ENCODE measurements at regions not wholly inside any gene's neighbourhood (a gene's known extent, or its start where the extent isn't known, plus 50 kb on each side); places are given as distances from the start of the nearest gene placed in this dataset.

- Histone ChIP-seq H3K36me3 (ENCODE audit: control insufficient read depth, insufficient read depth, low read length) (no peaks in the 10 kb centered on the region), H3K4me3 (ENCODE audit: low read depth, low read length) (no peak overlapping the region), H3K27me3 (ENCODE audit: control insufficient read depth, insufficient read depth, low read length) (no peaks in the 10 kb centered on the region)
- POLR2A ChIA-PET = no interaction called here
- CTCF ChIA-PET = no interaction called here
- TF ChIP-seq CTCF (IDR thresholded peaks at IDR 0.05; ENCODE audit: insufficient read depth, low read depth, low read length) = no peak
- DNase-seq (ENCODE audit: low read depth) = no peak
These were observed 504.0 kb upstream of the PTCHD4 start for GRCh38 chr6:48615041-48615440.

GRCh38 chr6:48614326-48614725 is 503.3 kb upstream of the PTCHD4 start:
- ChIA-PET CTCF (no interaction called here), POLR2A (no interaction called here)
- no peak for TF ChIP-seq CTCF (IDR thresholded peaks at IDR 0.05; ENCODE audit: insufficient read depth, low read depth, low read length)
- no peaks in the 10 kb centered on the region for H3K27me3 ChIP-seq (ENCODE audit: control insufficient read depth, insufficient read depth, low read length)
- H3K36me3 ChIP-seq (ENCODE audit: control insufficient read depth, insufficient read depth, low read length) = no peaks in the 10 kb centered on the region
- no peak overlapping the region for H3K4me3 ChIP-seq (ENCODE audit: low read depth, low read length)
- no peak for DNase-seq (ENCODE audit: low read depth)

- Histone ChIP-seq H3K27me3 (ENCODE audit: control insufficient read depth, insufficient read depth, low read length) (no peaks in the 10 kb centered on the region), H3K36me3 (ENCODE audit: control insufficient read depth, insufficient read depth, low read length) (no peaks in the 10 kb centered on the region), H3K4me3 (ENCODE audit: low read depth, low read length) (no peak overlapping the region)
- CTCF ChIA-PET = no interaction called here
- TF ChIP-seq CTCF (IDR thresholded peaks at IDR 0.05; ENCODE audit: insufficient read depth, low read depth, low read length) = no peak
- POLR2A ChIA-PET = no interaction called here
- no peak for DNase-seq (ENCODE audit: low read depth)
These were observed 502.4 kb upstream of the PTCHD4 start for GRCh38 chr6:48613231-48613949.

GRCh38 chr6:48611332-48611731 is 500.3 kb upstream of the PTCHD4 start:
- POLR2A ChIA-PET = no interaction called here
- H3K27me3 ChIP-seq (ENCODE audit: control insufficient read depth, insufficient read depth, low read length) = no peaks in the 10 kb centered on the region
- H3K36me3 ChIP-seq (ENCODE audit: control insufficient read depth, insufficient read depth, low read length) = no peaks in the 10 kb centered on the region
- DNase-seq (ENCODE audit: low read depth) = no peak
- H3K4me3 ChIP-seq (ENCODE audit: low read depth, low read length) = no peak overlapping the region
- CTCF ChIA-PET = no interaction called here
- TF ChIP-seq CTCF (IDR thresholded peaks at IDR 0.05; ENCODE audit: insufficient read depth, low read depth, low read length) = no peak

- ChIA-PET CTCF (no interaction called here), POLR2A (no interaction called here)
- no peaks in the 10 kb centered on the region for H3K36me3 ChIP-seq (ENCODE audit: control insufficient read depth, insufficient read depth, low read length)
- TF ChIP-seq CTCF (IDR thresholded peaks at IDR 0.05; ENCODE audit: insufficient read depth, low read depth, low read length) = no peak
- H3K27me3 ChIP-seq (ENCODE audit: control insufficient read depth, insufficient read depth, low read length) = no peaks in the 10 kb centered on the region
- H3K4me3 ChIP-seq (ENCODE audit: low read depth, low read length) = no peak overlapping the region
- no peak for DNase-seq (ENCODE audit: low read depth)
These were observed 499.8 kb upstream of the PTCHD4 start for GRCh38 chr6:48610846-48611245.

All from BJ (cell line).